ENCODE measurements at regions not wholly inside any gene's neighbourhood (a gene's known extent, or its start where the extent isn't known, plus 50 kb on each side); places are given as distances from the start of the nearest gene placed in this dataset.

GRCh38 chr20:21812379-21812778, 106.9 kb downstream of the PAX1 start:
- H3K79me2 ChIP-seq (ENCODE audit: insufficient read depth, low read length) = no peaks in the 10 kb centered on the region
- H3K4me2 ChIP-seq (ENCODE audit: insufficient read depth, insufficient read length, low read length) = no peak overlapping the region
- H3K9me3 Mint-ChIP-seq = no peaks in the 10 kb centered on the region; a peak in 2 of 5 replicates
- no peak overlapping the region for H2AK5ac ChIP-seq (ENCODE audit: insufficient read length, low read length)
- H3K79me1 ChIP-seq (ENCODE audit: insufficient read depth, low read depth, low read length, poor library complexity, severe bottlenecking) = no peaks in the 10 kb centered on the region
- H3K4ac ChIP-seq (ENCODE audit: low read depth, low read length) = no peak overlapping the region
- no peaks in the 10 kb centered on the region; the same call in 1 of the 2 replicates for H3K27me3 ChIP-seq (ENCODE audit: insufficient read depth, low read length)
- H2BK15ac ChIP-seq (ENCODE audit: low read depth, low read length) = no peak overlapping the region
- H3K27me3 Mint-ChIP-seq (ENCODE audit: low read depth) = peaks cover 20% of the 10 kb centered on the region
- peaks cover 0 to 3% of the 10 kb centered on the region in 2 experiments; a peak in 1 of 4 replicates for H3K4me1 Mint-ChIP-seq
- no peak overlapping the region for H4K5ac ChIP-seq (ENCODE audit: insufficient read length, low read depth, low read length)
- no peaks in the 10 kb centered on the region for H3K9me3 ChIP-seq (ENCODE audit: control insufficient read depth, low read depth, low read length)
- H2BK120ac ChIP-seq (ENCODE audit: low read depth, low read length, poor library complexity, severe bottlenecking) = no peak overlapping the region
- H3T11ph ChIP-seq (ENCODE audit: low read length) = no peak overlapping the region
- no peak overlapping the region for H2AFZ ChIP-seq (ENCODE audit: low read length)
- no peaks in the 10 kb centered on the region for H3K4me1 ChIP-seq (ENCODE audit: insufficient read depth, low read length)
- no peak overlapping the region for H3K9ac ChIP-seq (ENCODE audit: extremely low read depth, insufficient read length, low read length)
- no peaks in the 10 kb centered on the region for H3K36me3 Mint-ChIP-seq (ENCODE audit: insufficient read depth in 1 of 3, low read depth in 3 of 3)
- H3K23ac ChIP-seq (ENCODE audit: insufficient read length, low read depth, low read length) = no peak overlapping the region
- WGBS (ENCODE audit: extremely low coverage, insufficient read length, low lambda C conversion rate) = no CpG with 5 or more reads among the region's 1 CpG
- H2BK5ac ChIP-seq (ENCODE audit: insufficient read length, low read length) = no peak overlapping the region
- no peak overlapping the region for H3K18ac ChIP-seq (ENCODE audit: insufficient read length, low read depth, low read length)
- no peak overlapping the region for H3K27ac ChIP-seq (ENCODE audit: insufficient read length, low read depth, low read length)
- H2BK12ac ChIP-seq (ENCODE audit: insufficient read length, low read depth, low read length) = no peak overlapping the region
- TF ChIP-seq, protein P1, sequence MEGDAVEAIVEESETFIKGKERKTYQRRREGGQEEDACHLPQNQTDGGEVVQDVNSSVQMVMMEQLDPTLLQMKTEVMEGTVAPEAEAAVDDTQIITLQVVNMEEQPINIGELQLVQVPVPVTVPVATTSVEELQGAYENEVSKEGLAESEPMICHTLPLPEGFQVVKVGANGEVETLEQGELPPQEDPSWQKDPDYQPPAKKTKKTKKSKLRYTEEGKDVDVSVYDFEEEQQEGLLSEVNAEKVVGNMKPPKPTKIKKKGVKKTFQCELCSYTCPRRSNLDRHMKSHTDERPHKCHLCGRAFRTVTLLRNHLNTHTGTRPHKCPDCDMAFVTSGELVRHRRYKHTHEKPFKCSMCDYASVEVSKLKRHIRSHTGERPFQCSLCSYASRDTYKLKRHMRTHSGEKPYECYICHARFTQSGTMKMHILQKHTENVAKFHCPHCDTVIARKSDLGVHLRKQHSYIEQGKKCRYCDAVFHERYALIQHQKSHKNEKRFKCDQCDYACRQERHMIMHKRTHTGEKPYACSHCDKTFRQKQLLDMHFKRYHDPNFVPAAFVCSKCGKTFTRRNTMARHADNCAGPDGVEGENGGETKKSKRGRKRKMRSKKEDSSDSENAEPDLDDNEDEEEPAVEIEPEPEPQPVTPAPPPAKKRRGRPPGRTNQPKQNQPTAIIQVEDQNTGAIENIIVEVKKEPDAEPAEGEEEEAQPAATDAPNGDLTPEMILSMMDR (conservative IDR thresholded peaks at IDR 0.05) = no peak
- no peak overlapping the region; a peak in 1 of 7 replicates for H3K27ac Mint-ChIP-seq
- no peak overlapping the region for H3K4me3 Mint-ChIP-seq
- no peak overlapping the region for H4K91ac ChIP-seq (ENCODE audit: insufficient read length, low read depth, low read length)
- no peak overlapping the region for H2BK20ac ChIP-seq (ENCODE audit: low read depth, low read length, poor library complexity, severe bottlenecking)
- H3K56ac ChIP-seq (ENCODE audit: insufficient read length, low read depth, low read length) = no peak overlapping the region
- no peak overlapping the region for H4K8ac ChIP-seq (replicated peaks; ENCODE audit: insufficient read length, low read depth, low read length)
- H3K23me2 ChIP-seq (ENCODE audit: insufficient read length, low read depth, low read length, poor library complexity, severe bottlenecking) = no peaks in the 10 kb centered on the region
- H4K20me1 ChIP-seq (ENCODE audit: control insufficient read depth, insufficient read depth, insufficient read length) = no peaks in the 10 kb centered on the region
- DNase-seq = no peak
- H3K14ac ChIP-seq (ENCODE audit: insufficient read depth, low read length) = no peak overlapping the region

Measured in H9 (cell line).